Heart left ventricle (tissue), 13 donors: ENCODE measurements at regions not wholly inside any gene's neighbourhood (a gene's known extent, or its start where the extent isn't known, plus 50 kb on each side); places are given as distances from the start of the nearest gene placed in this dataset.

Experiments used
- CTCF ChIP-seq, 12 donors: fragments of 200-600 bp; sonication (generic) in 4 of 12; IDR thresholded peaks; one replicate each; pipeline versions ENCODE4 v1.5.0 to v1.8.0; 2018 to 2022; ENCODE audit warnings: antibody characterized with exemption in 12 of 12, mild to moderate bottlenecking in 5 of 12
- POLR2A ChIP-seq, 2 donors: fragments of 450-650 bp; IDR thresholded peaks; one replicate each; pipeline ENCODE4 v1.6.1; 2017; ENCODE audit warnings: antibody characterized with exemption in 2 of 2, mild to moderate bottlenecking in 2 of 2, moderate library complexity in 2 of 2
- donor health status: ischemic (EF 13 %, LVEDD 7.1; RV severe dilation, severe dysfunction).
- donor health status: DM: no; HTN: yes; CAD: no.
- donor health status: DM: no; HTN: no; CAD: no.
- donor health status: ischemic (EF 25% LVEDD 6.9; RV normal size, moderate dysfunction).
- donor health status: ischemic (EF 25% LVEDD 5.7; RV mildly dilated, moderate dysfunction).
- donor health status: ischemic (EF 35%, LVEDD 5.7; RV mildly dilated, moderate dysfunction).
- donor health status: nonischemic (EF 11% LVEDD 7.7; RV severe dilation, severe dysfunction).
- donor health status: DM: yes; HTN: yes; CAD: no.
- donor health status: PGD.
- donor health status: ischemic (EF 29% LVEDD 5.4; RV normal size, mild dysfunction).
- donor health status: nonischemic (EF 23%, LVEDD 6.1; RV moderate dilation, normal function).

DNA sequence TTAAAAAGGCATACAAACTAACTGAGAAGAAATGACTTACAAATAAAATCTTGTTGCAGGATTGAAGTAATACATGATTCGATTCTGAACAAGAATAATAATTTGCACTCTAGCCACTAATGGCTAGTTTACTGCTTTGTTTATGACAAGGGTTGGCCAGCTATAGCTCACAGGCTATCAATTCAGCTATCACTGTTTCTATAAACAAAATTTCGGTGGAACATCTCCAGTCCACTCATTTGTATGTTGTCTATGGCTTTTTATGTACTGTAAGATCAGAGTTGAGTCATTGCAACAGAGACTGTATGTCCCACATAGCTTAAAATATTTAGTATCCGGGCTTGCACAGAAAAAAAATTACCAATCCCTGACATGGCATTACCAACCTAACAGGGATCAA, 543.7 kb upstream of the CNTNAP5 start:
- no peak for TF ChIP-seq CTCF (IDR thresholded peaks at IDR 0.05)
- TF ChIP-seq POLR2A (IDR thresholded peaks at IDR 0.05) = no peak
